ENCODE measurements at regions not wholly inside any gene's neighbourhood (a gene's known extent, or its start where the extent isn't known, plus 50 kb on each side); places are given as distances from the start of the nearest gene placed in this dataset.

DNA sequence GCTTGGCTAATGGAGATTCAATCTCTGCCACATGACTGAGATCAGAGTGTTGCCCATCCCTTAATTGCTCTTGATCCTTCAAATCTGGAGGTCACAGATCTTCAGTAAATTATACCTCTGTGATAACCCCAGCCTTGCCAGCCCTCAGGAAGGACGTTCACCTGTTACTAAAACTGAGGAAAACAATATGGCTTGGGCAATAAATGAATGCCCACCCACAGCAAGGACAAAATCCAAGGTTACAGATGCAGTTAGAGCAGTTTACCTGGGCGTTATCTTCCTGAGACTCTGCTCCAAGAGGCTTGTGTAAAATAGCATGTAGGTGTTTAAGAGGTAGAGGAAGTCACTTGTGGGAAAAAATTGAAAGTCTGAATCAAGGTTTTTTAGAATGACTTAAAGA is 69.3 kb upstream of the MAOA start:
- no peak for DNase-seq (ENCODE audit: low read depth)
- H3K4me3 ChIP-seq (ENCODE audit: control insufficient read depth, low read depth, low read length) = no peak overlapping the region
- TF ChIP-seq, protein P1, sequence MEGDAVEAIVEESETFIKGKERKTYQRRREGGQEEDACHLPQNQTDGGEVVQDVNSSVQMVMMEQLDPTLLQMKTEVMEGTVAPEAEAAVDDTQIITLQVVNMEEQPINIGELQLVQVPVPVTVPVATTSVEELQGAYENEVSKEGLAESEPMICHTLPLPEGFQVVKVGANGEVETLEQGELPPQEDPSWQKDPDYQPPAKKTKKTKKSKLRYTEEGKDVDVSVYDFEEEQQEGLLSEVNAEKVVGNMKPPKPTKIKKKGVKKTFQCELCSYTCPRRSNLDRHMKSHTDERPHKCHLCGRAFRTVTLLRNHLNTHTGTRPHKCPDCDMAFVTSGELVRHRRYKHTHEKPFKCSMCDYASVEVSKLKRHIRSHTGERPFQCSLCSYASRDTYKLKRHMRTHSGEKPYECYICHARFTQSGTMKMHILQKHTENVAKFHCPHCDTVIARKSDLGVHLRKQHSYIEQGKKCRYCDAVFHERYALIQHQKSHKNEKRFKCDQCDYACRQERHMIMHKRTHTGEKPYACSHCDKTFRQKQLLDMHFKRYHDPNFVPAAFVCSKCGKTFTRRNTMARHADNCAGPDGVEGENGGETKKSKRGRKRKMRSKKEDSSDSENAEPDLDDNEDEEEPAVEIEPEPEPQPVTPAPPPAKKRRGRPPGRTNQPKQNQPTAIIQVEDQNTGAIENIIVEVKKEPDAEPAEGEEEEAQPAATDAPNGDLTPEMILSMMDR (conservative IDR thresholded peaks at IDR 0.05; ENCODE audit: control insufficient read depth, insufficient read depth, low read depth, low read length) = no peak

DNA sequence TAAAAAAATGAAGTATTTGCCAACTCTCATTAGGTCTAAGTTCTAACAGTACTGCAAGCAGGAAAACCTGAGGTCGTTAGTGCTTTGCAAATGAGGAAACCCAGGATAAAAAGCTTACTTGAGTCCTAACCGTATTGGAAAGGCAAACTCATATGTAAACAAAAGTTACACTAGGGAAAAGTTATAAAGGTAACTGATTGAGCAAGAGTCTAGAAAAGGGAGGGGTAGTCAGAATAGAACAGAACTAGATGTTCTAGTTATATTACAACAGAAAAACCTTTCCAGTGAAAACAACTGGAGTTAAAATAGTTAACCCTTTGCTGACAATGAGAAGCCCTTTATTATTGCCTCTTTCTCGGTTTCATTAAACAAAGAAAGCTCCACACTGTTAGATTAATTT is 66.4 kb upstream of the MAOA start:
- TF ChIP-seq, protein P1 (conservative IDR thresholded peaks at IDR 0.05; ENCODE audit: control insufficient read depth, insufficient read depth, low read depth, low read length) = no peak
- peak; percentile 84 for DNase-seq (ENCODE audit: low read depth)
- H3K4me3 ChIP-seq (ENCODE audit: control insufficient read depth, low read depth, low read length) = no peak overlapping the region

DNA sequence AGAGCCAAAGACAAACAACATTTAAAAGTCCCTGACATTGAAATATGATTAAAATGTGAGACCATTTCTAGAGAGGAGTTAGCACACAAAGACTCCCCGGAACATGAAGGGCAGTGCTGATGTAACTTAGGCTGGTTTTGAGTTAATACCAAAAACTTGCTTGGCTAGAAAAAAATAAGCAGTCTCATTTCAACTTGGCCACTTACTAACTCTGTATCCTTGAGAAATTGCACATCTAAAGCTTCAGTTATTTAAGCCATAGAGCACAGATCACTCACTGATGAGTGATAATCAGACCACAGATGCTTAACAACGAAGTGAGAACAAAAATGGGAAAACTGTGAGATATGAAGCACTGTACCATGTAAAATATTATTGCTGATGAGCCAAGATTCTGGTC is 65.9 kb upstream of the MAOA start:
- TF ChIP-seq, protein P1 (conservative IDR thresholded peaks at IDR 0.05; ENCODE audit: control insufficient read depth, insufficient read depth, low read depth, low read length) = no peak
- no peak overlapping the region for H3K4me3 ChIP-seq (ENCODE audit: control insufficient read depth, low read depth, low read length)
- DNase-seq (ENCODE audit: low read depth) = peak; percentile 73

DNA sequence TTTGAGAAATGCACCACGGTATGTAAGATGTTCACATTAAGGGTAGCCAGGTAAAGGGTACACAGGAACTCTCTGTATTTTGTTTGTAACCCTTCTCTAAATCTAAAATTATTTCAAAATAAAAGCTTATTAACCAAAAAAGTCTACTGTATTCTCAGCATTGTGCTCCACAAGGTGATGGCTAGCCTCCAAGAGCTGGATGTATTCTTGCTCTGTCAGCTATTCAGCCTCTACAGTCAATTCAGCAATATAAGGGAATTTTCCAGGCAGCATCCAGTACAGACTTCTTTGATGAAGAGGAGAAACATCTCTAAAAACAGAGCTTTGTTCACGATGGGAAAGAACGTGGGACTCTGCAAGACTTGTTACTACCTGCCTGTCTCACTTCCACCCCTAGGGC is 63.5 kb upstream of the MAOA start:
- no peak for DNase-seq (ENCODE audit: low read depth)
- no peak overlapping the region for H3K4me3 ChIP-seq (ENCODE audit: control insufficient read depth, low read depth, low read length)
- TF ChIP-seq, protein P1 (conservative IDR thresholded peaks at IDR 0.05; ENCODE audit: control insufficient read depth, insufficient read depth, low read depth, low read length) = no peak

- DNase-seq (ENCODE audit: low read depth) = peak; percentile 35
- no peak overlapping the region for H3K4me3 ChIP-seq (ENCODE audit: control insufficient read depth, low read depth, low read length)
- TF ChIP-seq, protein P1 (conservative IDR thresholded peaks at IDR 0.05; ENCODE audit: control insufficient read depth, insufficient read depth, low read depth, low read length) = no peak
Measured at GRCh38 chrX:43595931-43596330, 60.2 kb upstream of the MAOA start.

DNA sequence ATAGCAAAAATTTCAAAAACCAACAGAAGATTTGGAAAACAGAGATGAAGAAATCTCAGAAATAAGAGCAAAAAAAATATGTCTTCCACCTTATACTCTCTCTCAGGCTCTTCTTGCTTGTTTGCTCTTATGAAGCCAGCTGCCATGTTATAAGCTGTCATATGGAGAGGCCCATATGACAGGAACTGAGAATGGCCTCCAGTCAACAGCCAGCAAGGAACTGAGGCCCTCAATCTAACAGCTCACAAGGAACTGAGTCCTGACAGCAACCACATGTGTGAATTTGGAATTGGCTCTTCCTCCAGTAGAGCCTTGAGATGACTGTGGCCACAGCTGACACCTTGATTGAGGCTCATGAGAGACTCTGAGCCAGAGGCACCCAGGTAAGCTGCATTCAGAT is 51.3 kb upstream of the MAOA start:
- TF ChIP-seq, protein P1 (conservative IDR thresholded peaks at IDR 0.05; ENCODE audit: control insufficient read depth, insufficient read depth, low read depth, low read length) = no peak
- DNase-seq (ENCODE audit: low read depth) = no peak
- H3K4me3 ChIP-seq (ENCODE audit: control insufficient read depth, low read depth, low read length) = no peak overlapping the region

DNA sequence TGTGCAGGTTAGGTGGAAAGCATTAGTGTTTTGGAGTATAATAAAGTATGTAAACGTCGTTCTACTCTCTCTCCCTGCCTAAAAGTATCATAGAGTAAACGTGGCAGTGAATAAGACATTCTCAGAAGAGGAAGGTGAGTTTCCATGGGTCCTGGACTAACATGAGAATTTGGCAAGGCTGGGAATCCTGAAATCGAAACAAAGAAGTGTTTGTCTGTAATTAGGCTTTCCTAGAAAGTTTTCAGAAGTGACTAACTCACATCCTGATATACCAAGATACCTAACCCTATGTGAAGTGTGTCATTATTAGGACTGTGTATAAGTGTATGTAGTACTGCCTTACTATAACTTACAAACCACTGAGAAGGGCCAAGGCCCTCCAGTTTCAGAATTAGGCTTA is 50.7 kb upstream of the MAOA start:
- H3K4me3 ChIP-seq (ENCODE audit: control insufficient read depth, low read depth, low read length) = no peak overlapping the region
- TF ChIP-seq, protein P1 (conservative IDR thresholded peaks at IDR 0.05; ENCODE audit: control insufficient read depth, insufficient read depth, low read depth, low read length) = no peak
- DNase-seq (ENCODE audit: low read depth) = no peak
